T1000 (cell line): ENCODE measurements at regions not wholly inside any gene's neighbourhood (a gene's known extent, or its start where the extent isn't known, plus 50 kb on each side); places are given as distances from the start of the nearest gene placed in this dataset.
"Not testable (repeated sequence)": the region's sequence is repeated elsewhere in the genome, so short reads cannot be mapped to it uniquely, and the experiment has no call there.

Experiments
- DNase-seq: peaks from one replicate; lab custom pipeline; 2025; ENCODE audit warnings: mixed read lengths; lab: John Stamatoyannopoulos, UW

DNA sequence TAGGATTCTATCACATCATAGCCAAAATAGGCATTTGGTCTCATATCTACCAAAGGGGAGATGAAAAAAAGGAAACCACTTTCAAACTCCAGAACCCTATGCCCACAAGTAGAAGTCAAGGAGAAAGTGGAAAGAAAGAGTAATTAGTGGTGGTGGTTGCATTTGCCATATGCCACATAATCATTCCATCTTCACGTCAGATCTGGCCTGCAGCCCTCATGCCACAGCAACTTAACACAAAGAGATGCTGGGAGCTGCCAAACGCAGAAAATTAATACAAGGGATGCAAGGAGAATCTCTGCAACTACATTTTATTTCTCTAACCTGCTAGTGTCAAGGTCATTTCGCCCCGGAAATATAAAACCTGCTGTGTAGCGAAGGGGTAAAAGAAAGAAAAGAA is 148.6 kb upstream of the FOXN3 start:
- no peak for DNase-seq

DNA sequence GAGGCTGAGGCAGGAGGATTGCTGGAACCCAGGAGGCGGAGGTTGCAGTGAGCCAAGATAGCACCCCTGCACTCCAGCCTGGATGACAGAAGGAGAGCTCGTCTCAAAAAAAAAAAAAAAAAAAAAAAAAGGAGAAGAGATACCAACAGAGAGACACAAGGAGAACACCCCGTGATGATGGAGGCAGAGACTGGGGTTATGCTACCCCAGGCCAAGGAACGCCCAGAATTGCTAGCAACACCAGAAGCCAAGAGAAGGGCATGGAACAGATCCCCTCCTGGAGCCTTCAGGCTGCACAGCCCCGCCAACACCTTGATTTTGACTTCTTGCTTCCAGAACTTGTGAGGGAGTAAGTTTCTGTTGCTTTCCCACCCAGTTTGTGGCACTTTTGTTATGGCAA is 148.0 kb upstream of the FOXN3 start:
- DNase-seq, result no peak

DNA sequence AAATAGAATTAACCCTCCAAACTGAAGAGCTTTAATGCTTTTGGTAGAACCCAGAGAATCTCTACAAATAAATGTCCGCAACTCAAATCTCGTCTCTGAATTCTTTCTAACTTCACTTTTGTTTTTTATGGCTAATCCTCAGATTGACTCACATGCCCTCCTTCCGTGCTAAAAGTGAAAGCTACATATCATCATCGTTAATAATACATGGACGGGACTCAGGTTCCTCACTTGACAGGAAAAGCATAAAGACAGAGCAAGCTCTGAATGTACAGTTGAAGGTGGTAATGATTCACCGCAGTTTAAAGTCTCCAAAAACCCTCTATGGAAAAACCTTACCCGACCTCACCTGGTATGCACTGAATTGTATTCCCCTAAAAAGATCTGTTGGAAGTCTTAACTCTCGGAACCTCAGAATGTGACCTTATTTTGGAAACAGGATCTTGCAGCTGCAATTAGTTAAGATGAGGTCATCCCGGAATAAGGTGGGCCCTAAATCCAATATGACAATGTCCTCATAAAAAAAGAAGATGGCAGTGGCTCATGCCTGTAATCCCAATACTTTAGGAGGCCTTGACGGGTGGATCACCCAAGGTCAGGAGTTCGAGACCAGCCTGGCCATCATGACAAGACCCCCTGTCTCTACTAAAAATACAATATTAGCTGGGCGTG is 147.4 kb upstream of the FOXN3 start:
- DNase-seq, result no peak

DNA sequence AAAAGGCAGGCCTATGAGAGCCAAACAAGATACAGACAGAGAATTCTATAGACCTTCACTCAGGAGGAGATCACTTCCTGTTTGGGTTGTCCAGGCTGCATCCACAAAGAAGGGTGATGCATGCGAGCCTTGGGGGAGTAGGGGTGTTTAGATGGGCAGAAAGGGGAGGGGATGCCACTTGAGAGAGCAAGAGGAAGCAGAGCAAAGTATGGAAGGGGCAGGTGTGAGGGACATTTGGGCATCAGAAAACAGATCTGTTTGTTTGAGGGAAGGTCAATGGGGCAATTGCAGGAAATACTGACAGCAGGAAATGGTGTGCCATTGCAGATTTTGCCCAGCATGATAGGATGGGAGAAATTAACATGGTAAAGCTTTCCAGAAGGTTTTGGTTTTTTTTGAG is 146.4 kb upstream of the FOXN3 start:
- DNase-seq, result no peak

DNA sequence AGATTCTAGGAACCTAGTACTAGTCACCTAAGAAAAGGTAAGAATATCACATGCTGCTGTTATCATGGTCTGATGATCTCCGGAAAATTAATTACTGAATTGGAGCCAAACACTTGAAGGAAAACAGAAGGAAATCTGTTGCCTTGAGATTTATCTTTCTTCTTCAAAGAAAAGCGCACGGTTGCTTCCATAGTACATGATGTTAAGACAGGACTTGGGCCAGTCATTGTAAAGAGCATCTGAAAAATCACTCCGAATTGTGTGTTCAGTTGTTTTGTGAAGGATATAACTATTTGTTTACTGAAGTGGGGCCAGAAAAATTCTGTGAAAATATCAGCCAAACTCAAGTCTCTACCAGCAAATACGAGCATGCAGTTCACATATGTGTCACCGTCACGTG is 134.9 kb upstream of the FOXN3 start:
- no peak for DNase-seq

DNA sequence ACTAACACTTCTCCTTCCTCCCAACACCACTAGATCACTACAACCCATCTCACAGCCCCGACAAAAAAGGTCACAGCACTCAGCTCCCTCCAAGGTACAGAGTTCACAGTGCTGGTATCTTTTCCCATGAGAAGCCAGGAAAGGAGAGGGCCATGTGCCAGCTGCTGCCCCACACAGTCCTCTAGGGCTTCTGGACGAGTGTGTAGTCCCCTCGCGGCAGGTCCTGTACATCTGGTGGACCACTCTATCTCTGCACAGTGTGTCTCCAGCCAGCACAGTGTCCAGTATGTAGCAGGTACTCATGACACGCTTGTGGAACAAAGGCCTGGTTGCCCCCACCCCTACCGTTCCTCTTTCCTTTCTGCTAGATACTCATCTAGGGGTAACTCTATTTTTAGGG is 134.4 kb upstream of the FOXN3 start:
- DNase-seq, result no peak

DNA sequence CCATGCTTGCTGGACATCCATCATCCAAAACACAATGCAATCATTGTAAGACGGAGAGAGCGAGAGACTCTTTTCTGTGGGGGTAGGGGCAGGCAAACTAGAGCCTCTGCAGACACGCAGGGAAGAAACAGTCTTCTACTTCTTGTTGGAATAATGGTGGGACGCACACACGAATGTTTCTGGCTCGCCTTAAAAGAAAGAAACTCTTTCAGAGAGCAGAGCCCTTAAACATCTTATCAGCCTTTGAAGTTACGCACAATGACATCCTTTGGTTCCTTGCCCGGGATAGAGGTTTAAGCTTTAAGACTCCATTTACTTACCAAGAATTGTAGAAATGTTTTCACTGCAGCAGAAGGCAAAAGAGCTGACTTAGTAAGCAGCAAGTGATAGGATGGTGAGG is 133.8 kb upstream of the FOXN3 start:
- no peak for DNase-seq

DNA sequence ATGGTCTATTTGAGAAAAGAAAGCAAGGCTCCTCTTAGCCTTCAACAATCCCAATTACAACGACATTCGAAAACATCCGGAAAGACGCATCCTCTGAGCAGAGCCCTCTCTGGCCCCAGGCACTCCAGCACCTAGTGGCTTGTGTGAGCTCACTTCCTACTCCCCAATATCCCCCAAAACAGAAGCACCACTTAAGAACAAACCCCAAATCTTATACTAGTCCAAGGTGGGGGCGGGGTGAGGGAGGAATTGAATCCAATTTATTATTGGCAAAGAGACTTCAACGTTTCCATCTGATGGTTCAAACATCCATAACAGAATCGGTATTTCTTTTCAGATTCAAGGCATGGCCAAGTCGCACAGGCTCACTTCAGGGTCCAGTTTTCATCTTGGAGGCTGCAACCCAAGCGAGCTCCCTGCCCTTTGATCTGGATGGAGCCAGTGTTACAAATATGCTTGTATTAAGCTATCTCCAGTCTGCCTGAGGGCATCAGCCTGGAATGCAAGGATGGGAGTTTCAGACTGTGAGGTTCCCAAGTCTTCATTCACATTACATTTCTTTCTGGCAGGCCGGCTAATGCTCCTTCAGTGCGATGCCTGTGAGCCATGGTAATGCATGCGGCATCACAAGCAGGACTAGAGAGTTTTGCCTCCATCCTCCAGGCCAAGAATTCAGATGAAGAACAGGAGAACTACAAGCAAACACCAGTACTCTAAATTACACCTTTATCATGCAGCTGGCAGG is 132.5 kb upstream of the FOXN3 start:
- no peak for DNase-seq

DNA sequence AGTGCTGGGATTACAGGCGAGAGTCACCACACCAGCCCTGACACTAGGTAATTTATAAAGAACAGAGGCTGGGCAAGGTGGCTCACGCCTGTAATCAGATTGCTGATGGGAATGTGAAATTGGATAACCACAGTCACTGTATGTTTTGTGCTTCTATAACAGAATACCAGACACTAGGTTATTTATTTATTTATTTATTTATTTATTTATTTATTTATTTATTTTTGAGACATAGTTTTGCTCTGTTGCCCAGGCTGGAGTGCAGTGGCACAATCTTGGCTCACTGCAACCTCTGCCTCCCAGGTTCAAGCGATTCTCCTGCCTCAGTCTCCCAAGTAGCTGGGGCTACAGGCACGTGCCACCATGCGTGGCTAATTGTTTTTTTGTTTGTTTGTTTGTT is 130.0 kb upstream of the FOXN3 start:
- DNase-seq, result not testable (repeated sequence)

DNA sequence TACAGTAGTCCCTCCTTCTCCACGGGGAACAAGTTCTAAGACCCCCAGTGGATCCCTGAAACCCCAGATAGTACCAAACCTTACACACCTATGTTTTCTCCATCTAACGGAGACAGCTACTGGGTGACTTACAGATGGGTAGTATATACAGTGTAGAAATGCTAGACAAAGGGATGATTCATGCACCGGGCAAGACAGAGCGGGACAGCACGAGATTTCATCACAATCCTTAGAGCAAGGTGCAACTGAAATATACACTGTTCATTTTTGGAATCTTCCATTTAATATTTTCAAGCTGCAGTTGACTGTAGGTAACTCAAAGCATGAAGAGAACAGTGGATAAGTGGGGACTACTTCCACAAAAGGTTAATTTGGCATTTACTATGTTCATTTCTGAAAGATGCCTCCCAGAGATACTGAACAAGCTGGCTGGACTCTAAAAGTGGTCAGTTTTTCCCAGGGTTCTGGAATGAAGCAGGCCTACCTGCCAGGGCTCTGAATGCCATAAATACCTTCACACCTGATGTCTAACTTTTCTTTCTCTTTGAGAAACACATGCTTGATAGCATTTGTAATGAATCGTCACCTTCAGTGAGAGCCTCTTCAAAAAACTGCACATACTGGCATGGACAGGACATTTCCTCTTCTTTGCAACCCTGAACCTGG is 127.7 kb upstream of the FOXN3 start:
- no peak for DNase-seq

DNA sequence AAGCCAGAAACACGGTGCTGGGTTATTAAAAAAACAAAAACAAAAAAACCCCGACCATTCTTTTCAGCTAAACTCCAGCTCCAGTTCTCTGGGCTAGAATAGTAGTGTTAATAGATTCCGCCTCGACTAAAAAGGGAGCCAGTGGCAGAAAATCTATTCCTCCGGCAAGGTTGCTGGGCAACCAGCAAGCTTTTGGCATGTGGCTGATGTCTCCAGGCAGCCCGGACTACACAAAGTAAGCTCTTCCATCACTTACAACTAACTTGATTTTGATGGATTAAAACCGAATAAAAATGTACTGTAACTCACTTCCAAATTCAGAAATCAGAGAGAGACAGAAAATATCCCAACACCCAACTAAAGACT is 126.4 kb upstream of the FOXN3 start:
- no peak for DNase-seq

DNA sequence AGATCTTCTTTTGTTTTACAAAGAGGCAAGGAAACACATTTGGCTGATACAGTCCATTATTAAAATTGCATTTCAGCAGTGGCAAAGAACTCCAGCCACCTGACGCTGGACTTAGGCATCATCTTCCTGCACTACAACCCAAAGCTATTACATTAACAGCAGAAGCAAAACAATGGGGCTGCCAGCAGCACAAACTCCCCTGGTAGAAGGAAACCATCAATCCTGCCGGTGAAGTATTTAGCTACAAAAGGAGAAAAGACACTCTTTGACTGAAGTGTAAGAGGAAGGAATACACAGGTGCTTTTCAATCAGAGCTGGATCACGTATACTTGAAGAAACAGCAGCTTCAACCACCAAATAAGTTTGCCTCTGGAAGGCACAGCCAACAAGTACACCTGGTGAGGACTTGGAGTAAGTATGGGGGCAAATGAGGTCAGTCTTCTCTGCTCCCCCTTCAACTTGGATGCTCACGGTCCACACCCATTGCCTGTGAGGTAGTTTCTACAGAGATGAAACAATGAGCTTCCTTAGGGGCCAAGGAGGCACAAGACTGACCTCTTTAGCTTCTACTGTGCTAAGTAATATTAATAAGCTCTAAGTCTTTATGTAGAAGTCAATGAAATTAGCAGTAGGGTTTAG is 125.9 kb upstream of the FOXN3 start:
- DNase-seq, result no peak

DNA sequence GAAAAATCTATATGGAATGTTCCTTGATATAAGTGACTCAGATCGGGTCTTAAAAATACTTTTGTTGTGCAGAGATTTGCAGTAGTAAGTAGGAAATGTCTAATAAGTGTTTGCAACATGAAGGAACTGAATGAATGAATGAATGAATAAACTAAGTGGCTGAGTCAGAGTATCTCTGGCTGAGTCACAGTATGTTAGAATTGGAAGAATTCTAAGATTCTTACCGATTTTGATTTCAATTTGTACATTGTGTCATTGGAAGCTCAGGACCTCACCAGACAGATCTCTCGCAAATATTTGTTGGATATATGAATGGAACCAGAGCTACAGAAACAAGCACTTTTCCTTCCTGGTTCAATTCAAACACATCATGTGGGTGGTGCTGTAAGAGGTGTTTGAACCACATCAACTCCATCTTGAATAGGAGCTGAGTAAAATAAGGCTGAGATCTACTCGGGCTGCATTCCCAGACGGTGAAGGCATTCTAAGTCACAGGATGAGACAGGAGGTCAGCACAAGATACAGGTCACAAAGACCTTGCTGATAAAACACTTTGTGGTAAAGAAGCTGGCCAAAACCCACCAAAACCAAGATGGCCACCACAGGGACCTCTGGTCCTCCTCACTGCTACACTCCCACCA is 123.9 kb upstream of the FOXN3 start:
- DNase-seq, result no peak

DNA sequence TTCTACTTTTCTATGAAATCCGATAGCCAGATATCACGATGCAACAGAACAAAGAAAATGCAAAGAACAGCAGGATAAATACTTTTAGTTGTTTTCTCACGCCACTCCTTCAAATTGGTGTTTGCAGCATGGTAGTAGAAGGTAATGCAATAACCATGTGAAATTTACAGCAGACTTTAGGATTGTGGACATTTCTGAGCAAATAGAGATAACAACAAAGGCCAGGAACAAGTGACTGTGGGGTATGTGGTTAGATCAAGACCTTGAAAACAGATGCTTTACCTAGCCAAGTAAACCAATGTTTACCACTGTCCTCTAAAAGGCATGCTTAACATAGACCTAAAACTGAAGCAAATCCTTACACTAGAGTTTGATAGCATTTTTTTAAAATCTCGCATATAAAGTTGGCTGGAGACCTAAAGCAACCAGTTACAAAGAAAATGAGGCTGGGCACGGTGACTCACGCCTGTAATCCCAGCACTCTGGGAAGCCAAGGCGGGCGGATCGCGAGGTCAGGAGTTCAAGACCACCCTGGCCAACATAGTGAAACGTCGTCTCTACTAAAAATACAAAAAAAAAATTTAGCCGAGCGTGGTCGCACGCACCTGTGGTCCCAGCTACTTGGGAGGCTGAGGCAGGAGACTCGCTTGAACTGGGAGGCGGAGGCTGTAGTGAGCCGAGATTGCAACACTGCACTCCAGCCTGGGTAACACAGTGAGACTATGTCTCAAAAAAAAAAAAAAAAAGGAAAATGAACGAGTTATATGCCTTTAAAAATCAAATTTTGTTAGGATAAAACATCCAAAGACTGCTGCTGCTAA is 123.2 kb upstream of the FOXN3 start:
- DNase-seq, result no peak

DNA sequence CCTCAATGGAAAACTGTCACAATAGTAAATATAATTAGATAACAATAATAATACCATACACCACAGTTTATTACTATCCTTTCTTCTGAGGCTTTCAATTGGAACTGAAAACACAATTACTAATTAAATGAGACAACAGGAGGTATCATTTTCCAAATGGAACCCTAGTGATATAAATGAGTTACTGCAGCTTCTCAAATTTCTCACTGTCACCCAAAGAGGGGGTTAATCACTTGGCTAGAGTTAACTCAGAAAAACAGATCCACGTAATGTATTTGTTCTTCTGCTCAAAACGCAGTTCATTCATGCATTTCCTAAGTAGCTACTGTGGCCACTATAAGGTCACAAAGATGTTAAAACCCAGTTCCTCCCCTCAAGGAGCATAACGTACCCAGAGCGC is 120.9 kb upstream of the FOXN3 start:
- no peak for DNase-seq

DNA sequence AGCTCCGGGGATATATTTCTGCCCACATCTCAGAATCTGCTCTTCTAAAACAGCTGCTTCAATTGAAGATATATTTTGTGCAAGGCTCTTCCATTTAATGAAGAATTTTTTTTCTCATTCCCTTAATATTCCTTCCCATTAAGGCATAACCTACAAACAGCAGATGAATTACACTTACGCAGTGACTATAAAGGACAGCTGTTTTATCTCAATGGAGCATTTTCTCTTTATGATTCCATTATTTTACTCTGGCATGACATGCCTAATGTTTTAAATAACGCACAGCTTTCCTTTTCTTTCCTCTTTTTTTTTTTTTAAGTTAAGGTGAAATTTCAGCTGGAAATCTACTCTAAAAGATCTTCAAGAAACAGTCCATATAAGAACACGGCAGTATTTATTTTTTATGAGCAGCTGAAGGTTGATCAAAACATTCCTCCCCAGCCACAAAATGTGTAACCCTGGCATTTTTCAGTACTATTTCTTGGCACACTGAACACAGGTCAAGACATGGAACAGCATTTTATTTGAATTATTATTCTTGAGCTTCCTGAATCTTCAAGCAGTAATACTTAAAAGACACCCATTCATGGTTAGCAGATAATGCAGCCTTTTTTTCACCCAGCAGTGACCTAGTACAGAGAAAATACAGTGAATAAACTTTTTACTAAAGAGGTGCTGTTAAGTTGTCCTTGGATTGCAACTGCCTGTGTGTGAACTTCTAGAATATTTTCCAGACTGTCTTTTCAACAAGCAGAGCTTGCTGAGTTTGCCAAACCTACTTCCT is 118.1 kb upstream of the FOXN3 start:
- no peak for DNase-seq

DNA sequence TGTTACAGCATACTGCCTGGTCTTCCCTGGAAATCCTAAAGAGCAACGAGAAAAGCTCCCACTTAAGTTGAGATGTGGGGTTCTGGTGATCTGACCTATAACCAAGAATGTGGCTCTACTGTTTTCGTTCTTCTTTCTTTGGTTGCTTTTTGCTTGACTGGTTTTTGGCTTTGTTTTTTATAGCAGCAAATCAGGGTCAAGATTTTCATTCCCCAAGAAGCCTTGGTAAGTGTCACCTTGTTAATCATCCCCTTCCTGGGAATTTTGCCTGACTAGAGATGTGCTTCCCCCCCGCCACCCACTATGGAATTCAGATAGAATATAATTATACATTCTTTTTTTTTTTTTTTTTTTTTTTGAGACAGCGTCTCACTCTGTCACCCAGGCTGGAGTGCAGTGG is 116.7 kb upstream of the FOXN3 start:
- no peak for DNase-seq

DNA sequence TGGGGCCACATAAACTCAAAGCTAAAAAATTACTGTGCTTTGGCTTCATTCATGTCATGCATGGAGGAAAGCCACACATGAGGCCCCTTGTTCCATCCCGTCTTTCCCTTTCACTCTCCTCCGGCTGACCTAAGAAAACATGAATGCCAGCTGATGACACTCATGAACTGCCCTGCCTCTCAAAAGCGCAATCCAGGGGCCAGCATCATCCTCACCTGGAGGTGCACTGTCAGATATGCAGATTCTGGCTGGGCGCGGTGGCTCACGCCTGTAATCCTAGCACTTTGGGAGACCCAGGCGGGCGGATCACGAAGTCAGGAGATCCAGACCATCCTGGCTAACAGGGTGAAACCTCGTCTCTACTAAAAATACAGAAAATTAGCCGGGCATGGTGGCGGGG is 116.1 kb upstream of the FOXN3 start:
- DNase-seq, result no peak

DNA sequence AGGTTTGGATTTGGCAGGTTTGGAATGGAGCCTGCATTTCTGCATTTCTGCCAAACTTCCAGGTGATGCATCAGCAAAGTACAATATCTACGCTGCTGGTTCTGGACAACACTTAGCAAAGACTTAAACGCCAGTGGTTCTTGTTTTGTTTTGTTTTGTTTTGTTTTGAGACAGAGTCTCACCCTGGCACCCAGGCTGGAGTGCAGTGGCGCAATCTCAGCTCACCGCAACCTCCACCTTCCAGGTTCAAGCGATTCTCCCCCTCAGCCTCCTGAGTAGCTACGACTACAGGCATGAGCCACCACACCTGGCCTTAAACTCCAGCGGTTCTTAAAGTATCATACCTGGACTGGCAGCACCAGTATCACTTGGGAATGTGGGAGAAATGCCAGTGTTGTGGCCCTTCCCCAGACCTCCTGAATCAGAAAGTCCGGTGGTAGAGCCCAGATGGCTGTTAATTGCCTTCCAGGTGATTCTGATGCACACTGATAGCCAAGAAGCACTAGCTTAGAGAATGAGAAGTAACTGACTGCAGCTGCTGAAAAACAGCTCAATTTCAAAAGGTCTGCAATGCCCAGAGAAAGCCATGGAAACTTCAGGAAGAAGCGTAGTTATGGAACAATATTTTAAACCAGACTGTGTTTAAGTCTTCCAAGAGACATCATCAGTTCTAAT is 114.8 kb upstream of the FOXN3 start:
- no peak for DNase-seq

DNA sequence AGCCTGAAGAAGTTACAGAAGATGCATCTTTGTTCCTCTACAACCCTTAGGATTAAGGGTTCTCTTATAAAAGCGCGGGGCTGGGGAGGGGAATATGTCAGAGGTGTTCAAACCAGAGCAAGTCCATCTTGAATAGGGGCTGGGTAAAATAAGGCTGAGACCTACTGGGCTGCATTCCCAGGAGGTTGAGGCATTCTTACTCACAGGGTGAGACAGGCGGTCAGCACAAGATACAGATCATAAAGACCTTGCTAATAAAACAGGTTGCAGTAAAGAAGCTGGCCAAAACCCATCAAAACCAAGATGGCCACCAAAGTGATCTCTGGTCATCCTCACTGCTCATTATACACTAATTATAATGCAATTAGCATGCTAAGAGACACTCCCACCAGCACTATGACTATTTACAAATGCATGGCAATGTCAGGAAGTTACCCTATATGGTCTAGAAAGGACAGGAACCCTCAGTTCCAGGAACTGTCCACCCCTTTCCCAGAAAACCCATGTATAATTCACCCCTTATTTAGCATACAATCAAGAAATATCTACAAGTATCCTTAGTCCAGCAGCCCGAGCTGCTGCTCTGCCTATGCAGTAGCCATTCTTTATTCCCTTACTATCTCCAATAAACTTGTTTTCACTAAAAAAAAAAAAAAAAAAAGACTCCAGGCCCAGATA is 108.1 kb upstream of the FOXN3 start:
- no peak for DNase-seq
